ENCODE measurements at regions not wholly inside any gene's neighbourhood (a gene's known extent, or its start where the extent isn't known, plus 50 kb on each side); places are given as distances from the start of the nearest gene placed in this dataset.

GRCh38 chr6:108777536-108777935 lies 70.7 kb upstream of the ARMC2 start:
- DNase-seq (ENCODE audit: extremely low spot score), result no peak
- no peak for TF ChIP-seq CTCF (IDR thresholded peaks at IDR 0.05; ENCODE audit: control extremely low read depth, extremely low read depth, low read depth, missing control alignments)
- POLR2A ChIA-PET, result no interaction called here
- CTCF ChIA-PET, result no interaction called here

DNA sequence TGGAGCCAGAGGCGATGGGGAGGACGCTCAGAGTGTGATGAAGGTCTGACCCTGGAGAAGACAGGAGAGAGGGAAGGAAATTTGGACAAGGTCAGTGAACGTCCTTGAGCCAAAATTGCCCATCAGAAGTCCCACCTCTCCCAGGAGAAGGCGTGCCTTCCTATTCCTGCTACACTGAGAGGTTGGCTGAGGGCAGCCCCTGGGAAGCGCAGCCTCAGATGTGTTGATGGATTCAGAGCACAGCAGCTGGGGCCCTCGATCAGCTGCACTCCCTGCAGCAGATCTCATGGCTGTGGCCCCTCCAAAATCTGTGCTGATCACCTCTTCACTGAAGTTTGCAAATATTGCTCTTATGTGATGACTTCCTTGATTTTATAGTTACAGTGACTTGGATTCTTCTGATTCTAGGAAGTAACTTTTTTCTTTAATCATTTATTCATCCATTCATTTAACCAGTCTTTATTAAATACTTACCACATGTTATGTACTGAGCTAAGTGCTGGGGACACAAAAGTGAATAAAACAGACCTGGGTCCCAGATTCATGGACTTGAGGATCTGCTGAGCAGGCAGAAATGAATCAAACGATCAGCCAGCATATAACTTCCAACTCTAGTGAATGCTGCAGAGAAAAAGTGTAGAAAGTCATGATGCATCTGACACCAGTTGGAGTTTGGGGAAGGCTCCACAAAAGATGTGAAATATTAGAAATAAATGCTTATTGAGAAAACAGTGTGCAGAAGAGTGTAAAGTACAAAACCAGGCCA lies 69.6 kb upstream of the ARMC2 start:
- no peak for TF ChIP-seq CTCF (IDR thresholded peaks at IDR 0.05; ENCODE audit: control extremely low read depth, extremely low read depth, low read depth, missing control alignments)
- CTCF ChIA-PET, result interaction anchor here (1.7 to 2.6 kb wide), 4 partner anchors 11 to 236 kb away, joined by 4 to 12 read pairs (median 6); no protein-coding TSS in a partner anchor
- POLR2A ChIA-PET, result no interaction called here
- no peak for DNase-seq (ENCODE audit: extremely low spot score)

GRCh38 chr6:108779536-108780275 lies 68.5 kb upstream of the ARMC2 start:
- ChIA-PET CTCF (interaction anchor here (1.2 to 2.6 kb wide), 5 partner anchors 12 to 293 kb away, joined by 4 to 12 read pairs (median 4); no protein-coding TSS in a partner anchor), POLR2A (no interaction called here)
- DNase-seq (ENCODE audit: extremely low spot score), result no peak
- TF ChIP-seq CTCF (IDR thresholded peaks at IDR 0.05; ENCODE audit: control extremely low read depth, extremely low read depth, low read depth, missing control alignments), result no peak

GRCh38 chr6:108780784-108781183 lies 67.4 kb upstream of the ARMC2 start:
- TF ChIP-seq CTCF (IDR thresholded peaks at IDR 0.05; ENCODE audit: control extremely low read depth, extremely low read depth, low read depth, missing control alignments), result no peak
- ChIA-PET CTCF (interaction anchor here (1.2 to 2.6 kb wide), 3 partner anchors 13 to 292 kb away, joined by 4 to 12 read pairs (median 9); no protein-coding TSS in a partner anchor), POLR2A (no interaction called here)
- DNase-seq (ENCODE audit: extremely low spot score), result no peak

GRCh38 chr6:108781419-108782100 lies 66.7 kb upstream of the ARMC2 start:
- POLR2A ChIA-PET, result no interaction called here
- no peak for DNase-seq (ENCODE audit: extremely low spot score)
- TF ChIP-seq CTCF (IDR thresholded peaks at IDR 0.05; ENCODE audit: control extremely low read depth, extremely low read depth, low read depth, missing control alignments), result no peak
- CTCF ChIA-PET, result interaction anchor here (0.7 to 1.1 kb wide), 5 partner anchors 14 to 291 kb away, joined by 3 read pairs; no protein-coding TSS in a partner anchor
